Epithelial cell of proximal tubule (primary cell): ENCODE measurements at regions not wholly inside any gene's neighbourhood (a gene's known extent, or its start where the extent isn't known, plus 50 kb on each side); places are given as distances from the start of the nearest gene placed in this dataset.

Source experiments
- DNase-seq: peaks from one replicate; pipeline ENCODE4 v3.0.0-alpha.2; 2011; ENCODE audit warnings: low read depth
- H3K4me3 ChIP-seq: 2 replicates; pipeline ENCODE4 v1.5.1; 2011; ENCODE audit warnings: low read depth, mild to moderate bottlenecking, low read length
- TF ChIP-seq, protein P1 (sequence below): conservative IDR thresholded peaks from 2 replicates; pipeline ENCODE4 v1.5.1; 2012; ENCODE audit warnings: low read depth, mild to moderate bottlenecking, low read length

DNA sequence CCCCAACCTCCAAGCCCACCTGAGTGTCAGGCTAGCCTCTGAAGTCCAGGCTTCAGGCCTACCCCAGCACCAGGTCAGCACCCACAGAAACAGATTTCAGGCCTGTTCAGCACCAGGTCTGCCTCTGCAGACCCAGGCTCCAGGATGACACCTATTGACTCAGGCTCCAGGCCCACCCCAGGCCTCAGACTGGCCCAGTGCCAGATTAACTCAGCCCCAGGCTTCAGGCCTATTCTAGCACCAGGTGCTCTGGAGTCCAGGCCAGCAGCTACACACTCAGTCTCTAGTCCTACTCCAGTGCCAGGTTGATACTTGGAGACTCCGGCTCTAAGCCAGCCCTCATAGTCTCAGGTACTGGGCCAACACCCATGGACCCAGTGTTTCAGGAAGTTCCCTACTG, 541.7 kb upstream of the PBX1 start:
- DNase-seq, result no peak
- TF ChIP-seq, protein P1, sequence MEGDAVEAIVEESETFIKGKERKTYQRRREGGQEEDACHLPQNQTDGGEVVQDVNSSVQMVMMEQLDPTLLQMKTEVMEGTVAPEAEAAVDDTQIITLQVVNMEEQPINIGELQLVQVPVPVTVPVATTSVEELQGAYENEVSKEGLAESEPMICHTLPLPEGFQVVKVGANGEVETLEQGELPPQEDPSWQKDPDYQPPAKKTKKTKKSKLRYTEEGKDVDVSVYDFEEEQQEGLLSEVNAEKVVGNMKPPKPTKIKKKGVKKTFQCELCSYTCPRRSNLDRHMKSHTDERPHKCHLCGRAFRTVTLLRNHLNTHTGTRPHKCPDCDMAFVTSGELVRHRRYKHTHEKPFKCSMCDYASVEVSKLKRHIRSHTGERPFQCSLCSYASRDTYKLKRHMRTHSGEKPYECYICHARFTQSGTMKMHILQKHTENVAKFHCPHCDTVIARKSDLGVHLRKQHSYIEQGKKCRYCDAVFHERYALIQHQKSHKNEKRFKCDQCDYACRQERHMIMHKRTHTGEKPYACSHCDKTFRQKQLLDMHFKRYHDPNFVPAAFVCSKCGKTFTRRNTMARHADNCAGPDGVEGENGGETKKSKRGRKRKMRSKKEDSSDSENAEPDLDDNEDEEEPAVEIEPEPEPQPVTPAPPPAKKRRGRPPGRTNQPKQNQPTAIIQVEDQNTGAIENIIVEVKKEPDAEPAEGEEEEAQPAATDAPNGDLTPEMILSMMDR, result no peak
- H3K4me3 ChIP-seq, result no peak overlapping the region

DNA sequence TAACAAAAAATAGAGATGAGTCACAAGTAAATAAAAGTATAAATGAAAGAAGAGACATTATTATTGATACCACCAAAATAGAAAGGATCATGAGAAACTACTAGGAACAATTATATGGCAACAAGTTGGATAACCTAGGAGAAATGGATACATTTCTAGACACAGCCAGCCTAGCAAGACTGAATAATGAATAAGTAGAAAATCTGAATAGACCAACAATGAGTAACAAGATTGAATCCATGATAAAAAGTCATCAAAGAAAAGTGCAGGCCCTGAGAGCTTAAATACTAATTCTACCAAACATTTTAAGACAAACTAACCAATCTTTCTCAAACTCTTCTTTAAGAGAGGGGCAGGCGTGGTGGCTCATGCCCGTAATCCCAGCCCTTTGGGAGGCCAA, 538.6 kb upstream of the PBX1 start:
- H3K4me3 ChIP-seq, result no peak overlapping the region
- TF ChIP-seq, protein P1, result no peak
- no peak for DNase-seq

DNA sequence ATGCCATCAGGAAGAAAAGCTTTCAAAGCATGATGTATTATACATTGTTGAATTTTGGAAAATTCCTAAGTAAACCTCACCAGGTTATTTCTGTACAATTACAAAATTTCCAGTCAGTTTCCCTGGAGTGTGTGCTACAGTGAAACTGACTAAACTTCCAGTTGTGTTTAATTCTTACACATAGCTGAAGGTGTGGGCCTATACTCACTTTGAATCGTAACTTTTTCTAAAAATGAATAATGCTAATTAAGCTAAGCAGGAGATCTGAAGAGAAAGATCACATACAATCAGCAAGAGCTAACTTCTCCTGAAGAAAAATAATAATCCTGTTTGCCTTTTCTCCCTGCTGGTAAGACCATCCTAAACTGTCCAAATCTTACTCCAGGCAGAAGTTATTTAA, 537.2 kb upstream of the PBX1 start:
- no peak overlapping the region for H3K4me3 ChIP-seq
- DNase-seq, result no peak
- TF ChIP-seq, protein P1, result no peak

DNA sequence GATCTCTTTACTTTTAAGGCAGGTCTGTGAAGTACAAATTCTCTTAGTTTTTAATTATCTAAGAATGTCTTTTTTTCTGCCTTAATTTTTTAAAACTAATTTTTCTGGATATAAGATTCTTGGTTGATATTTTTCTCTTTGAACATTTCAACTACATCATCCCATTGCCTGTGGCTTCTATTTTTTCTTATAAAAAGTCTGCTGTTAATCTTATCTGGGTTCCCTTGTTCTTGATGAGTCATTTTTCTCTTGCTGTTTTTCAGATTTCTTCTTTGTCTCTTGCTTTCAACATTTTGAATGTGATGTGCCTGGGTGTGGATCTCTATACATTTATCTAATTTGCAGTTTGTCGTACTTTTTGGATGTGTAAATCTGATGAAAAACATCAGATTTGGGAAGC, 525.2 kb upstream of the PBX1 start:
- DNase-seq, result no peak
- TF ChIP-seq, protein P1, result no peak
- no peak overlapping the region for H3K4me3 ChIP-seq

GRCh38 chr1:164040754-164041153, 518.2 kb upstream of the PBX1 start:
- no peak overlapping the region for H3K4me3 ChIP-seq
- no peak for DNase-seq
- TF ChIP-seq, protein P1, result no peak

DNA sequence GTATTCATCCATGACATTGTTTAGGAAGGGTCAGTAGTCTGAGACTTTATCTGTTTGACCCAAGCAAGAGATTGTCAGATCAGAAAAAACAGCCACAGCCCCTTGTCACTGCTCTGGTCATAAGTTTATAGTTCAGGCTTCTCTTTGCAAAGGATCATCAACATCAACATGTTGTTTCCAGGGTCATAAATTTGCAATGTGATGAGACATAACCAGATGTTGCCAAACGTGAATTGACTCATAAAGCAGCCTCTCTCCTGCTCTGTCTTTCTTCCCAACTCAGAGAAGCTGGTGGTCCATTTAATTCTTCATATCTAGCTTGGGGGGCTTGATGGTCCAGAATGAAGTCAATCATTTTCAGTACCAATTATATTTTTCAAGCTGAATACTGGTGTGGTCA, 507.2 kb upstream of the PBX1 start:
- no peak for DNase-seq
- H3K4me3 ChIP-seq, result no peak overlapping the region
- TF ChIP-seq, protein P1, result no peak

DNA sequence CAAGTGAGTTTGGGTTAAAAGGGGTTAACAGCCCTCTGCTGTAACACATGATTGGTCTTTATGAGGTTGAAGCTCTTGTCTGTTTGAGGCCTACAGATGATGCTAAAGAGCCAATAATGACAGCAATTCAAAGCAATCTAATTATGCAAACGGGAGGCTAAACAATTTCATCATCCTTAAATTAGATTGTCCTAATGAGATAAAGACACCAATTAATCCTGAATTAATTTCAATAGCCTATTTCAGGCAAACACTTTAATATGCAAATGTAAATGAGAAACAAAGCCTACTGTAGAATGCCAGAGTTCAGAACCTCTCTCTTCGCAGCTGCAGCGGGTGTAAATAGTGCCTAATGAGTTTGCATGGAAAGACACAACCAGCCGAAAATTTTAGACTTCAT, 504.7 kb upstream of the PBX1 start:
- DNase-seq, result no peak
- no peak overlapping the region for H3K4me3 ChIP-seq
- TF ChIP-seq, protein P1, result no peak
